HepG2 (cell line): ENCODE measurements at regions not wholly inside any gene's neighbourhood (a gene's known extent, or its start where the extent isn't known, plus 50 kb on each side); places are given as distances from the start of the nearest gene placed in this dataset.

Experiments used
- ATAC-seq: fragments of 200-7000 bp; cut with Tn5 transposase; 3 replicates; pipeline ENCODE4 v1.9.1; 2020; ENCODE audit warnings: mild to moderate bottlenecking, moderate library complexity
- BruUV-seq: library from RNA; stranded (reverse); fragments of 400-500 nt; replicated peaks from 2 replicates; lab custom pipeline; 2021; lab: Mats Ljungman, UMichigan
- CTCF ChIA-PET: fragments of 300-600 bp; formaldehyde crosslinking; extraction: SDS; loops from one replicate; lab custom pipeline; 2021; ENCODE audit warnings: low total read pairs, inconsistent platforms, low intra/inter-chr PET ratio; lab: Yijun Ruan, JAX
- POLR2A ChIA-PET: fragments of 350-600 bp; sonication (Branson Sonifier 250); formaldehyde crosslinking; loops from one replicate; lab custom pipeline; 2020; ENCODE audit warnings: antibody characterized with exemption, inconsistent platforms; lab: Yijun Ruan, JAX
- DNase-seq: peaks from one replicate; pipeline ENCODE4 v3.0.0-alpha.2; 2015; ENCODE audit warnings: low spot score
- FAIRE-seq: peaks from 3 replicates; lab custom pipeline; 2011; peaks lifted over from hg19 to GRCh38; lab: Jason Lieb, UNC
- H2AFZ ChIP-seq: one replicate; pipeline ENCODE4 v1.6.1; 2011; ENCODE audit warnings: low read length, inconsistent platforms
- H3K27ac ChIP-seq: fragments of 300-600 bp; 3 replicates; pipeline ENCODE4 v1.8.0; 2011; ENCODE audit warnings: mixed run types, mild to moderate bottlenecking, mixed read lengths, low read length, inconsistent platforms; ENCODE audit not compliant: insufficient read depth; ENCODE audit errors: extremely low read length
- H3K27me3 ChIP-seq, 2 experiments: fragments of 200-600 bp in 1 of 2; 2 replicates in 1 of 2; 3 replicates in 1 of 2; pipeline versions ENCODE4 v1.6.0 to v1.8.0; 2011; ENCODE audit warnings: low read length in 2 of 2, mild to moderate bottlenecking in 2 of 2, moderate library complexity in 2 of 2, inconsistent platforms in 1 of 2; ENCODE audit not compliant: insufficient read depth in 2 of 2, control insufficient read depth in 1 of 2
- H3K36me3 ChIP-seq, 2 experiments: fragments of 200-600 bp in 1 of 2; replicated peaks in 1 of 2; 2 replicates in 1 of 2; 3 replicates in 1 of 2; pipeline versions ENCODE4 v1.5.1 to v1.8.0; 2011; ENCODE audit warnings: low read length in 2 of 2, inconsistent platforms in 1 of 2; ENCODE audit not compliant: insufficient read depth in 2 of 2, control insufficient read depth in 1 of 2
- H3K4me1 ChIP-seq: 2 replicates; pipeline ENCODE4 v1.5.1; 2012; ENCODE audit warnings: low read length, inconsistent platforms; ENCODE audit not compliant: insufficient read depth
- H3K4me2 ChIP-seq: 2 replicates; pipeline ENCODE4 v1.6.0; 2011; ENCODE audit warnings: low read depth, low read length, inconsistent platforms
- H3K4me3 ChIP-seq, 3 experiments: fragments of 200-600 bp in 1 of 3; sonication (generic), shearing (Covaris generic) in 1 of 3; replicated peaks in 1 of 3; 2 replicates each; pipeline ENCODE4 v1.5.1; 2011 to 2016; ENCODE audit warnings: low read length in 3 of 3, inconsistent platforms in 2 of 3, low read depth in 2 of 3, mild to moderate bottlenecking in 2 of 3, control low read depth in 1 of 3, mixed read lengths in 1 of 3; ENCODE audit not compliant: insufficient read depth in 1 of 3
- H3K79me2 ChIP-seq: one replicate; pipeline ENCODE4 v1.6.1; 2011; ENCODE audit warnings: low read length, inconsistent platforms; ENCODE audit not compliant: insufficient read depth
- H3K9ac ChIP-seq: 2 replicates; pipeline ENCODE4 v1.6.0; 2011; ENCODE audit warnings: mild to moderate bottlenecking, low read depth, low read length, inconsistent platforms; ENCODE audit not compliant: insufficient read depth
- H3K9me3 ChIP-seq: 2 replicates; pipeline ENCODE4 v1.5.1; 2012; ENCODE audit warnings: mild to moderate bottlenecking, low read length
- H4K20me1 ChIP-seq: 2 replicates; pipeline ENCODE4 v1.6.0; 2011; ENCODE audit warnings: inconsistent platforms, mild to moderate bottlenecking, low read length, moderate library complexity; ENCODE audit not compliant: insufficient read depth
- EED ChIP-seq: sonication (generic); formaldehyde crosslinking; IDR thresholded peaks from 2 replicates; pipeline ENCODE4 v1.5.0; 2020; ENCODE audit warnings: mild to moderate bottlenecking, missing genetic modification reagents
- GPN1 ChIP-seq: sonication (generic); formaldehyde crosslinking; IDR thresholded peaks from 2 replicates; pipeline ENCODE4 v1.5.1; 2020; ENCODE audit warnings: missing genetic modification reagents, borderline replicate concordance
- MIER3 ChIP-seq: IDR thresholded peaks from 2 replicates; pipeline ENCODE4 v1.6.1; 2016; ENCODE audit warnings: missing compliant biosample characterization, borderline replicate concordance
- RBM39 ChIP-seq: fragments of 200-400 bp; formaldehyde crosslinking; IDR thresholded peaks from one replicate; pipeline ENCODE4 v1.6.1; 2018; ENCODE audit warnings: antibody characterized with exemption, mild to moderate bottlenecking, low read depth, low read length; ENCODE audit not compliant: poor library complexity, severe bottlenecking
- REXO4 ChIP-seq: sonication (generic); formaldehyde crosslinking; IDR thresholded peaks from 2 replicates; pipeline ENCODE4 v1.8.0; 2022; ENCODE audit warnings: missing genetic modification reagents, mild to moderate bottlenecking, borderline replicate concordance
- SCMH1 ChIP-seq: sonication (generic); formaldehyde crosslinking; IDR thresholded peaks from 2 replicates; pipeline ENCODE4 v1.9.0; 2021; ENCODE audit warnings: missing genetic modification reagents, mild to moderate bottlenecking, borderline replicate concordance
- SSRP1 ChIP-seq: IDR thresholded peaks from 2 replicates; pipeline ENCODE4 v1.6.1; 2016; ENCODE audit warnings: control low read depth
- TBP ChIP-seq: sonication (generic); formaldehyde crosslinking; IDR thresholded peaks from 2 replicates; pipeline ENCODE4 v1.5.0; 2020; ENCODE audit warnings: missing genetic modification reagents
- TFAP4 ChIP-seq: sonication (generic); IDR thresholded peaks from 2 replicates; pipeline ENCODE4 v1.6.1; 2016; ENCODE audit warnings: low read depth, borderline replicate concordance
- TOPORS ChIP-seq: sonication (generic); formaldehyde crosslinking; IDR thresholded peaks from 2 replicates; pipeline ENCODE4 v1.8.0; 2023; ENCODE audit warnings: mild to moderate bottlenecking, missing genetic modification reagents
- ZNF451 ChIP-seq: sonication (generic); formaldehyde crosslinking; IDR thresholded peaks from 2 replicates; pipeline ENCODE4 v1.5.0; 2020; ENCODE audit warnings: mild to moderate bottlenecking, missing genetic modification reagents
- ZNF782 ChIP-seq: sonication (generic); formaldehyde crosslinking; IDR thresholded peaks from 2 replicates; pipeline ENCODE4 v1.4.0; 2020; ENCODE audit warnings: missing genetic modification reagents, mild to moderate bottlenecking, borderline replicate concordance
- ZSCAN21 ChIP-seq: sonication (generic); formaldehyde crosslinking; IDR thresholded peaks from 2 replicates; pipeline ENCODE4 v1.8.0; 2022; ENCODE audit warnings: mild to moderate bottlenecking, missing genetic modification reagents, moderate library complexity, borderline replicate concordance
- WGBS: methylation state at CpG from one replicate; pipeline ENCODE4 v1.1.6; 2017; ENCODE audit warnings: low lambda C conversion rate; 5-methylcytosine and 5-hydroxymethylcytosine counted together
- in situ Hi-C: cut with HindIII; loops from 2 replicates; pipeline ENCODE4 v1.10.0; 2017; ENCODE audit warnings: low pct_unique_long_range_greater_than_20kb; ENCODE audit not compliant: extremely low pct_ligation_motif_present
- intact Hi-C: fragments of 100-400 bp; cut with micrococcal nuclease; formaldehyde crosslinking; loops from one replicate; pipeline ENCODE4 v1.10.0; 2022; ENCODE audit not compliant: unreplicated experiment
- TF ChIP-seq, protein P1 (sequence below): sonication (generic); formaldehyde crosslinking; conservative IDR thresholded peaks from 2 replicates; pipeline ENCODE4 v1.8.0; 2022; ENCODE audit warnings: low read depth, missing genetic modification reagents
- TF ChIP-seq, protein P2 (sequence below): sonication (generic); formaldehyde crosslinking; IDR thresholded peaks from 2 replicates; pipeline ENCODE4 v1.5.1; 2020; ENCODE audit warnings: mild to moderate bottlenecking, moderate library complexity, missing genetic modification reagents
- TF ChIP-seq, protein P3 (sequence below): sonication (generic); formaldehyde crosslinking; IDR thresholded peaks from 2 replicates; pipeline ENCODE4 v1.9.0; 2021; ENCODE audit warnings: missing genetic modification reagents, mild to moderate bottlenecking, borderline replicate concordance

DNA sequence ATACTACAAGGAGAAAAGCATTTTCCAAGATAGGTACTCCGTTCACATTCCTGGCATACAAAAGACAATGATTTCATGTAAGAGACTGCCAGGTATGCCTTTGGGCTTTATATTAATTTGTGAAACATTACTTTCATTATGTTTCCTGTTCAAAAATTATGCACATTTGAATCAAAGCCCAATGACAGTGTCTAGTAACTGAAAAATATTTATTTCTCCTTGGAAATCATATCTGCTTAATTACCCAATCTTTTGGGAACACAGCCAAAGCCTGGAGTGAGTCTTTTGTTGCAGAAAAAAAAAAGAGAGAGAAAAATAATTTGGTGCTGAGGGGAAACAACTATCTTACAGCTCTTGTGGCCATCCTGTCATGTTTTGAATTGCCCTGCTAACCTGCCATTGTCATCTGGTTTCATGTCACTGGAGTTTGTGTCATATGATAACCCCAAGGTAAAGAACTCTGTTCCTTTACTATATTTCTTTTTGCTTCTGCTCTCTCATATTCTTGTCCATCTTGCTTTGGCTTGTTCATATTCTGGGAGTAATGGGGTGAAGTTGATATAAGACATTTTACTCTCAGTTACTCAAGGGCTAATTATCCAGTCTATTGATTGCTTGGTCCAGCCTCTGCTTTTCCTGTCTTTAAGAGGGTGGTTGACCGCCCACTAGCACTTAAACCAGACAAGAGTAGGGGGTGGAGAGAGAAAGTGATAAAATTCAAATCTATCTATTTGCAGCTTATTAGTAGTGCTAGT lies 238.3 kb upstream of the NUDT12 start:
- CTCF ChIA-PET, result no interaction called here
- no peak for FAIRE-seq
- POLR2A ChIA-PET, result no interaction called here

More for the DNA sequence above, 238.3 kb upstream of the NUDT12 start:
- no peaks in the 10 kb centered on the region for H4K20me1 ChIP-seq
- no peaks in the 10 kb centered on the region for H3K4me1 ChIP-seq
- no peaks in the 10 kb centered on the region for H3K36me3 ChIP-seq
- 5% methylated on average over 2 of the region's 2 CpGs for WGBS
- H3K9ac ChIP-seq, result no peak overlapping the region
- no peak overlapping the region for H3K4me2 ChIP-seq
- no peaks in the 10 kb centered on the region for H3K79me2 ChIP-seq
- in situ Hi-C loops, result no loop called here
- intact Hi-C loops, result no loop called here
- ATAC-seq, result no peak
- no peak overlapping the region for H3K4me3 ChIP-seq
- TF ChIP-seq ZSCAN21 (CRISPR knock-in tag), result no peak
- no peak for TF ChIP-seq ZNF451 (CRISPR knock-in tag)
- TF ChIP-seq EED (CRISPR knock-in tag), result no peak
- no peak for TF ChIP-seq REXO4 (CRISPR knock-in tag)
- TF ChIP-seq, protein P1, sequence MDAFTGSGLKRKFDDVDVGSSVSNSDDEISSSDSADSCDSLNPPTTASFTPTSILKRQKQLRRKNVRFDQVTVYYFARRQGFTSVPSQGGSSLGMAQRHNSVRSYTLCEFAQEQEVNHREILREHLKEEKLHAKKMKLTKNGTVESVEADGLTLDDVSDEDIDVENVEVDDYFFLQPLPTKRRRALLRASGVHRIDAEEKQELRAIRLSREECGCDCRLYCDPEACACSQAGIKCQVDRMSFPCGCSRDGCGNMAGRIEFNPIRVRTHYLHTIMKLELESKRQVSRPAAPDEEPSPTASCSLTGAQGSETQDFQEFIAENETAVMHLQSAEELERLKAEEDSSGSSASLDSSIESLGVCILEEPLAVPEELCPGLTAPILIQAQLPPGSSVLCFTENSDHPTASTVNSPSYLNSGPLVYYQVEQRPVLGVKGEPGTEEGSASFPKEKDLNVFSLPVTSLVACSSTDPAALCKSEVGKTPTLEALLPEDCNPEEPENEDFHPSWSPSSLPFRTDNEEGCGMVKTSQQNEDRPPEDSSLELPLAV (CRISPR knock-in tag), result no peak
- TF ChIP-seq GPN1 (CRISPR knock-in tag), result no peak
- TF ChIP-seq, protein P2, sequence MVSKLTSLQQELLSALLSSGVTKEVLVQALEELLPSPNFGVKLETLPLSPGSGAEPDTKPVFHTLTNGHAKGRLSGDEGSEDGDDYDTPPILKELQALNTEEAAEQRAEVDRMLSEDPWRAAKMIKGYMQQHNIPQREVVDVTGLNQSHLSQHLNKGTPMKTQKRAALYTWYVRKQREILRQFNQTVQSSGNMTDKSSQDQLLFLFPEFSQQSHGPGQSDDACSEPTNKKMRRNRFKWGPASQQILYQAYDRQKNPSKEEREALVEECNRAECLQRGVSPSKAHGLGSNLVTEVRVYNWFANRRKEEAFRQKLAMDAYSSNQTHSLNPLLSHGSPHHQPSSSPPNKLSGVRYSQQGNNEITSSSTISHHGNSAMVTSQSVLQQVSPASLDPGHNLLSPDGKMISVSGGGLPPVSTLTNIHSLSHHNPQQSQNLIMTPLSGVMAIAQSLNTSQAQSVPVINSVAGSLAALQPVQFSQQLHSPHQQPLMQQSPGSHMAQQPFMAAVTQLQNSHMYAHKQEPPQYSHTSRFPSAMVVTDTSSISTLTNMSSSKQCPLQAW (CRISPR knock-in tag), result no peak
- TF ChIP-seq TFAP4, result no peak
- no peak for TF ChIP-seq ZNF782
- no peak for TF ChIP-seq SCMH1 (CRISPR knock-in tag)
- no peak for TF ChIP-seq MIER3
- TF ChIP-seq, protein P3, sequence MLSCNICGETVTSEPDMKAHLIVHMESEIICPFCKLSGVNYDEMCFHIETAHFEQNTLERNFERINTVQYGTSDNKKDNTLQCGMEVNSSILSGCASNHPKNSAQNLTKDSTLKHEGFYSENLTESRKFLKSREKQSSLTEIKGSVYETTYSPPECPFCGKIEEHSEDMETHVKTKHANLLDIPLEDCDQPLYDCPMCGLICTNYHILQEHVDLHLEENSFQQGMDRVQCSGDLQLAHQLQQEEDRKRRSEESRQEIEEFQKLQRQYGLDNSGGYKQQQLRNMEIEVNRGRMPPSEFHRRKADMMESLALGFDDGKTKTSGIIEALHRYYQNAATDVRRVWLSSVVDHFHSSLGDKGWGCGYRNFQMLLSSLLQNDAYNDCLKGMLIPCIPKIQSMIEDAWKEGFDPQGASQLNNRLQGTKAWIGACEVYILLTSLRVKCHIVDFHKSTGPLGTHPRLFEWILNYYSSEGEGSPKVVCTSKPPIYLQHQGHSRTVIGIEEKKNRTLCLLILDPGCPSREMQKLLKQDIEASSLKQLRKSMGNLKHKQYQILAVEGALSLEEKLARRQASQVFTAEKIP (CRISPR knock-in tag), result no peak
- no peak for TF ChIP-seq RBM39
- no peak for TF ChIP-seq SSRP1 (CRISPR knock-in tag)
- TF ChIP-seq TOPORS (CRISPR knock-in tag), result no peak
- no peak for TF ChIP-seq TBP (CRISPR knock-in tag)
- no peaks in the 10 kb centered on the region for H3K9me3 ChIP-seq
- H2AFZ ChIP-seq, result no peak overlapping the region
- no TSS peak for BruUV-seq
- H3K27ac ChIP-seq, result no peak overlapping the region
- DNase-seq, result no peak
- H3K27me3 ChIP-seq, result no peaks in the 10 kb centered on the region
